PC-3 (cell line): ENCODE measurements at regions not wholly inside any gene's neighbourhood (a gene's known extent, or its start where the extent isn't known, plus 50 kb on each side); places are given as distances from the start of the nearest gene placed in this dataset.

Source experiments
- ATAC-seq: fragments of 200-7000 bp; cut with Tn5 transposase; 2 replicates; pipeline ENCODE4 v1.9.1; 2020; ENCODE audit warnings: mild to moderate bottlenecking, moderate library complexity
- BruUV-seq: library from RNA; stranded (reverse); fragments of 400-500 nt; replicated peaks from 2 replicates; lab custom pipeline; 2021; lab: Mats Ljungman, UMichigan
- CTCF ChIA-PET: fragments of 300-600 bp; sonication (Branson Sonifier 250); formaldehyde crosslinking; loops from one replicate; lab custom pipeline; 2022; ENCODE audit warnings: antibody characterized with exemption; lab: Charles Lee
- POLR2A ChIA-PET: fragments of 300-600 bp; sonication (Branson Sonifier 250); formaldehyde crosslinking; loops from one replicate; lab custom pipeline; 2022; ENCODE audit warnings: antibody characterized with exemption; ENCODE audit not compliant: unreplicated experiment; lab: Charles Lee
- DNase-seq: peaks from one replicate; pipeline ENCODE4 v3.0.0-alpha.2; 2015
- H2AFZ ChIP-seq: fragments of 300-600 bp; sonication (generic); 2 replicates; pipeline ENCODE4 v1.6.0; 2016; ENCODE audit warnings: antibody characterized with exemption, low read length
- H3F3A ChIP-seq: fragments of 300-600 bp; sonication (generic); one replicate; pipeline ENCODE4 v1.6.0; 2017; ENCODE audit warnings: antibody characterized with exemption, low read length, control low read depth, mild to moderate bottlenecking; ENCODE audit not compliant: unreplicated experiment
- H3K27ac ChIP-seq: fragments of 300-600 bp; sonication (generic); 2 replicates; pipeline ENCODE4 v1.5.1; 2016; ENCODE audit warnings: mild to moderate bottlenecking, low read length
- H3K27me3 ChIP-seq: fragments of 300-600 bp; sonication (generic); 2 replicates; pipeline ENCODE4 v1.6.1; 2016; ENCODE audit warnings: low read length, mixed read lengths
- H3K36me3 ChIP-seq: fragments of 300-600 bp; sonication (generic); 2 replicates; pipeline ENCODE4 v1.6.1; 2016; ENCODE audit warnings: low read depth, mixed run types, low read length, mixed read lengths
- H3K4me1 ChIP-seq: fragments of 300-600 bp; sonication (generic); 2 replicates; pipeline ENCODE4 v1.5.1; 2016; ENCODE audit warnings: low read length; ENCODE audit not compliant: insufficient read depth
- H3K4me2 ChIP-seq: fragments of 300-600 bp; sonication (generic); 2 replicates; pipeline ENCODE4 v1.6.0; 2016; ENCODE audit warnings: low read length
- H3K4me3 ChIP-seq: fragments of 300-600 bp; sonication (generic); 2 replicates; pipeline ENCODE4 v1.5.1; 2016; ENCODE audit warnings: mild to moderate bottlenecking, low read length, mixed read lengths
- H3K79me2 ChIP-seq: fragments of 300-600 bp; sonication (generic); 2 replicates; pipeline ENCODE4 v1.6.1; 2017; ENCODE audit warnings: low read length, mixed read lengths
- H3K9ac ChIP-seq: fragments of 300-600 bp; sonication (generic); 2 replicates; pipeline ENCODE4 v1.6.0; 2016; ENCODE audit warnings: mild to moderate bottlenecking, low read length
- H3K9me2 ChIP-seq: fragments of 300-600 bp; sonication (generic); replicated peaks from 2 replicates; pipeline ENCODE4 v1.6.1; 2016; ENCODE audit warnings: mixed run types, low read length, mixed read lengths
- H3K9me3 ChIP-seq: fragments of 300-600 bp; sonication (generic); 2 replicates; pipeline ENCODE4 v1.6.1; 2016; ENCODE audit warnings: low read length, mixed read lengths
- H4K20me1 ChIP-seq: fragments of 300-600 bp; sonication (generic); 2 replicates; pipeline ENCODE4 v1.6.1; 2016; ENCODE audit warnings: low read length, mixed read lengths
- CTCF ChIP-seq: fragments of 300-600 bp; sonication (generic); conservative IDR thresholded peaks from 2 replicates; pipeline ENCODE4 v1.5.1; 2017; ENCODE audit warnings: antibody characterized with exemption, low read depth, mild to moderate bottlenecking, low read length
- EZH2 ChIP-seq: fragments of 300-600 bp; sonication (generic); IDR thresholded peaks from one replicate; pipeline ENCODE4 v1.6.1; 2017; ENCODE audit warnings: antibody characterized with exemption, mild to moderate bottlenecking, low read length; ENCODE audit not compliant: unreplicated experiment
- EZH2phosphoT487 ChIP-seq: fragments of 300-600 bp; sonication (generic); IDR thresholded peaks from 2 replicates; pipeline ENCODE4 v1.6.1; 2018; ENCODE audit warnings: mild to moderate bottlenecking, antibody characterized with exemption, low read length, borderline replicate concordance
- intact Hi-C: fragments of 100-400 bp; cut with micrococcal nuclease; formaldehyde crosslinking; loops from 2 replicates; pipeline ENCODE4 v1.9.0; 2023

- BruUV-seq, result no TSS peak
- ATAC-seq (no peak), DNase-seq (peak; percentile 9)
- POLR2A ChIA-PET, result no interaction called here
- Histone ChIP-seq H4K20me1 (no peaks in the 10 kb centered on the region), H3K27ac (no peak overlapping the region), H3K9me2 (no peaks in the 10 kb centered on the region), H3K27me3 (no peaks in the 10 kb centered on the region), H3K4me1 (peaks cover 4% of the 10 kb centered on the region; the same call in 1 of the 2 replicates), H3K4me3 (no peak overlapping the region), H3K36me3 (no peaks in the 10 kb centered on the region), H3F3A (no peaks in the 10 kb centered on the region), H3K9me3 (no peaks in the 10 kb centered on the region), H3K9ac (no peak overlapping the region), H2AFZ (no peak overlapping the region), H3K4me2 (no peak overlapping the region), H3K79me2 (no peaks in the 10 kb centered on the region)
- CTCF ChIA-PET, result no interaction called here
- TF ChIP-seq EZH2, result no peak
- 0 out of 2 replicates have a peak, but pooled peaks have one; percentile 21 for TF ChIP-seq CTCF
- intact Hi-C loops, result no loop called here
Measured at GRCh38 chr18:70998490-70998889, 709.6 kb downstream of the SOCS6 start.

GRCh38 chr18:70994116-70994515 is 705.3 kb downstream of the SOCS6 start:
- no peaks in the 10 kb centered on the region for H3K9me3 ChIP-seq
- DNase-seq (no peak), ATAC-seq (no peak)
- no peak overlapping the region for H3K4me2 ChIP-seq
- no peaks in the 10 kb centered on the region for H3K4me1 ChIP-seq
- no peaks in the 10 kb centered on the region for H3K27me3 ChIP-seq
- no peaks in the 10 kb centered on the region for H3F3A ChIP-seq
- no peak for TF ChIP-seq EZH2phosphoT487
- no peak for TF ChIP-seq EZH2
- no peak for TF ChIP-seq CTCF
- ChIA-PET POLR2A (no interaction called here), CTCF (no interaction called here)
- no peaks in the 10 kb centered on the region for H3K36me3 ChIP-seq
- no peak overlapping the region for H3K4me3 ChIP-seq
- H3K9ac ChIP-seq, result no peak overlapping the region
- no peaks in the 10 kb centered on the region for H4K20me1 ChIP-seq
- no peak overlapping the region for H2AFZ ChIP-seq
- intact Hi-C loops, result no loop called here
- no peaks in the 10 kb centered on the region for H3K9me2 ChIP-seq
- BruUV-seq, result no TSS peak
- H3K79me2 ChIP-seq, result no peaks in the 10 kb centered on the region
- no peak overlapping the region for H3K27ac ChIP-seq

GRCh38 chr18:70991577-70991976 is 702.7 kb downstream of the SOCS6 start:
- Histone ChIP-seq H2AFZ (no peak overlapping the region), H4K20me1 (no peaks in the 10 kb centered on the region), H3K4me1 (no peaks in the 10 kb centered on the region), H3K27ac (no peak overlapping the region), H3K36me3 (no peaks in the 10 kb centered on the region), H3K9me2 (no peaks in the 10 kb centered on the region), H3F3A (no peaks in the 10 kb centered on the region), H3K4me3 (no peak overlapping the region), H3K4me2 (no peak overlapping the region), H3K27me3 (no peaks in the 10 kb centered on the region), H3K9ac (no peak overlapping the region), H3K9me3 (no peaks in the 10 kb centered on the region), H3K79me2 (no peaks in the 10 kb centered on the region)
- CTCF ChIA-PET, result no interaction called here
- ATAC-seq, result peak; percentile 75
- no peak for TF ChIP-seq EZH2
- TF ChIP-seq EZH2phosphoT487, result no peak
- no peak for TF ChIP-seq CTCF
- intact Hi-C loops, result no loop called here
- DNase-seq, result peak; percentile 26
- BruUV-seq, result no TSS peak
- POLR2A ChIA-PET, result no interaction called here
